ENCODE measurements at regions not wholly inside any gene's neighbourhood (a gene's known extent, or its start where the extent isn't known, plus 50 kb on each side); places are given as distances from the start of the nearest gene placed in this dataset.
"Not testable (repeated sequence)": the region's sequence is repeated elsewhere in the genome, so short reads cannot be mapped to it uniquely, and the experiment has no call there.

DNA sequence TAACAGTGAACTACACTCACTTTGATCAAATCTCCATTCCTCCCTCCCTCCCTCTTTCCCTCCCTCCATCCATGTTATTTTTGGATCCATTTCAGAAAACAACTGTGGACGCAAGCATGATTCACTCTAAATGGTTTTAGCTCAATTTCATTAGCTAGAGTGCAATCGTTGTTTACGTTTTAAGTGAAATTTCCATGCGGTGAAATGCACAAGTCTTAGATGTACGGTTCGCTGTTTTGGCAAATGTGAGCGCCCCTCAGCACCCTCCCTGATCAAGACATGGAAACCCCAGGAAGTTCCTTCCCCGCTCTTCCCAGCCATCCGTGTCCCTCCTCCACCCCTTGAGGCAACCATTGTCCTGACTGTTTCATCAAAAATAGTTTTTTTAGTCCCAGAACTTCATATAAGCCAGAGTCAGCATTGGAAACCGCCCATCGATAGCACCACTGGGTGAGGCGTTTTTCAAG, 206.3 kb downstream of the NPIPB11 start:
- DNase-seq; H3K36me3 ChIP-seq (ENCODE audit: control insufficient read depth in 2 of 2, extremely low read depth in 1 of 2, insufficient read depth in 1 of 2, low read length in 1 of 2); POLR2A ChIA-PET; H3K9me3 Mint-ChIP-seq; H3K4me3 ChIP-seq (ENCODE audit: control insufficient read depth in 1 of 2, extremely low read depth in 1 of 2, low read length in 1 of 2); ATAC-seq (replicated peaks in 1 of 4); H3K27me3 Mint-ChIP-seq; H3K9me3 ChIP-seq; CTCF ChIA-PET; H3K27me3 ChIP-seq (replicated peaks in 1 of 2; ENCODE audit: control insufficient read depth in 2 of 2, extremely low read depth in 1 of 2, insufficient read depth in 2 of 2, low read length in 1 of 2); H3K4me3 Mint-ChIP-seq; H3K4me1 ChIP-seq (ENCODE audit: control insufficient read depth in 1 of 2, extremely low read depth in 1 of 2, insufficient read depth in 2 of 2, low read length in 2 of 2); H3K27ac ChIP-seq (ENCODE audit: low read length); H3K27ac Mint-ChIP-seq; H3K4me1 Mint-ChIP-seq: not testable (repeated sequence)
- 90% methylated on average over 2 of the region's 12 CpGs for WGBS (ENCODE audit: insufficient coverage)
- peaks cover 18% of the 10 kb centered on the region for H3K36me3 Mint-ChIP-seq

- DNase-seq; H3K27ac Mint-ChIP-seq; H3K4me3 Mint-ChIP-seq; H3K27me3 Mint-ChIP-seq; H3K4me1 Mint-ChIP-seq; ATAC-seq (replicated peaks in 1 of 4); H3K4me3 ChIP-seq (ENCODE audit: control insufficient read depth in 1 of 2, extremely low read depth in 1 of 2, low read length in 1 of 2); H3K9me3 ChIP-seq; POLR2A ChIA-PET; H3K9me3 Mint-ChIP-seq; H3K36me3 ChIP-seq (ENCODE audit: control insufficient read depth in 2 of 2, extremely low read depth in 1 of 2, insufficient read depth in 1 of 2, low read length in 1 of 2); CTCF ChIA-PET; H3K27me3 ChIP-seq (replicated peaks in 1 of 2; ENCODE audit: control insufficient read depth in 2 of 2, extremely low read depth in 1 of 2, insufficient read depth in 2 of 2, low read length in 1 of 2); H3K4me1 ChIP-seq (ENCODE audit: control insufficient read depth in 1 of 2, extremely low read depth in 1 of 2, insufficient read depth in 2 of 2, low read length in 2 of 2); H3K27ac ChIP-seq (ENCODE audit: low read length): not testable (repeated sequence)
- H3K36me3 Mint-ChIP-seq: peaks cover 18% of the 10 kb centered on the region
- WGBS (ENCODE audit: insufficient coverage): no CpG with 5 or more reads among the region's 15 CpGs
These were observed 206.9 kb downstream of the NPIPB11 start for GRCh38 chr16:29199626-29200025.

GRCh38 chr16:29198731-29199521, 207.6 kb downstream of the NPIPB11 start:
- no peak overlapping the region for H3K4me3 Mint-ChIP-seq
- peak in 1 of 4 experiments; percentile 13 for ATAC-seq (replicated peaks in 1 of 4)
- H3K4me3 ChIP-seq (ENCODE audit: control insufficient read depth in 1 of 2, extremely low read depth in 1 of 2, low read length in 1 of 2): no peak overlapping the region
- POLR2A ChIA-PET: no interaction called here
- peaks cover 0 to 8% (median 0%) of the 10 kb centered on the region in 3 donors for H3K4me1 Mint-ChIP-seq
- no peaks in the 10 kb centered on the region for H3K36me3 ChIP-seq (ENCODE audit: control insufficient read depth in 2 of 2, extremely low read depth in 1 of 2, insufficient read depth in 1 of 2, low read length in 1 of 2)
- peaks cover 13% of the 10 kb centered on the region for H3K36me3 Mint-ChIP-seq
- H3K9me3 ChIP-seq: no peaks in the 10 kb centered on the region
- DNase-seq: no peak
- no peak overlapping the region for H3K27ac ChIP-seq (ENCODE audit: low read length)
- H3K27me3 Mint-ChIP-seq: no peaks in the 10 kb centered on the region
- no peak overlapping the region for H3K27ac Mint-ChIP-seq
- 76% methylated on average over 19 of the region's 23 CpGs for WGBS (ENCODE audit: insufficient coverage)
- H3K9me3 Mint-ChIP-seq: no peaks in the 10 kb centered on the region
- H3K4me1 ChIP-seq (ENCODE audit: control insufficient read depth in 1 of 2, extremely low read depth in 1 of 2, insufficient read depth in 2 of 2, low read length in 2 of 2): no peaks in the 10 kb centered on the region
- no peaks in the 10 kb centered on the region for H3K27me3 ChIP-seq (replicated peaks in 1 of 2; ENCODE audit: control insufficient read depth in 2 of 2, extremely low read depth in 1 of 2, insufficient read depth in 2 of 2, low read length in 1 of 2)
- CTCF ChIA-PET: no interaction called here

- Histone ChIP-seq H3K9me3 (no peaks in the 10 kb centered on the region), H3K36me3 (ENCODE audit: control insufficient read depth in 2 of 2, extremely low read depth in 1 of 2, insufficient read depth in 1 of 2, low read length in 1 of 2) (no peaks in the 10 kb centered on the region), H3K27me3 (replicated peaks in 1 of 2; ENCODE audit: control insufficient read depth in 2 of 2, extremely low read depth in 1 of 2, insufficient read depth in 2 of 2, low read length in 1 of 2) (no peaks in the 10 kb centered on the region), H3K27ac (ENCODE audit: low read length) (no peak overlapping the region), H3K4me1 (ENCODE audit: control insufficient read depth in 1 of 2, extremely low read depth in 1 of 2, insufficient read depth in 2 of 2, low read length in 2 of 2) (no peaks in the 10 kb centered on the region), H3K4me3 (ENCODE audit: control insufficient read depth in 1 of 2, extremely low read depth in 1 of 2, low read length in 1 of 2) (no peak overlapping the region)
- H3K27ac Mint-ChIP-seq: peak overlapping the region in 1 of 2 donors; percentile 29
- DNase-seq: no peak
- no peaks in the 10 kb centered on the region for H3K27me3 Mint-ChIP-seq
- ChIA-PET CTCF (no interaction called here), POLR2A (no interaction called here)
- ATAC-seq (replicated peaks in 1 of 4): no peak
- H3K4me3 Mint-ChIP-seq: no peak overlapping the region
- H3K9me3 Mint-ChIP-seq: no peaks in the 10 kb centered on the region
- H3K4me1 Mint-ChIP-seq: peaks cover 0 to 8% (median 0%) of the 10 kb centered on the region in 3 donors
- H3K36me3 Mint-ChIP-seq: peaks cover 13% of the 10 kb centered on the region
- 98% methylated on average over 4 of the region's 4 CpGs for WGBS (ENCODE audit: insufficient coverage)
These were observed 208.3 kb downstream of the NPIPB11 start for GRCh38 chr16:29198231-29198630.

- WGBS (ENCODE audit: insufficient coverage): 100% methylated on average over 5 of the region's 5 CpGs
- CTCF ChIA-PET; DNase-seq; H3K9me3 Mint-ChIP-seq; H3K27me3 Mint-ChIP-seq; H3K27ac ChIP-seq (ENCODE audit: low read length); H3K36me3 Mint-ChIP-seq; H3K4me1 ChIP-seq (ENCODE audit: control insufficient read depth in 1 of 2, extremely low read depth in 1 of 2, insufficient read depth in 2 of 2, low read length in 2 of 2); H3K9me3 ChIP-seq; POLR2A ChIA-PET; ATAC-seq (replicated peaks in 1 of 4); H3K4me3 Mint-ChIP-seq; H3K4me1 Mint-ChIP-seq; H3K27ac Mint-ChIP-seq; H3K4me3 ChIP-seq (ENCODE audit: control insufficient read depth in 1 of 2, extremely low read depth in 1 of 2, low read length in 1 of 2); H3K36me3 ChIP-seq (ENCODE audit: control insufficient read depth in 2 of 2, extremely low read depth in 1 of 2, insufficient read depth in 1 of 2, low read length in 1 of 2); H3K27me3 ChIP-seq (replicated peaks in 1 of 2; ENCODE audit: control insufficient read depth in 2 of 2, extremely low read depth in 1 of 2, insufficient read depth in 2 of 2, low read length in 1 of 2): not testable (repeated sequence)
These were observed 208.9 kb downstream of the NPIPB11 start for GRCh38 chr16:29197494-29198100.

DNA sequence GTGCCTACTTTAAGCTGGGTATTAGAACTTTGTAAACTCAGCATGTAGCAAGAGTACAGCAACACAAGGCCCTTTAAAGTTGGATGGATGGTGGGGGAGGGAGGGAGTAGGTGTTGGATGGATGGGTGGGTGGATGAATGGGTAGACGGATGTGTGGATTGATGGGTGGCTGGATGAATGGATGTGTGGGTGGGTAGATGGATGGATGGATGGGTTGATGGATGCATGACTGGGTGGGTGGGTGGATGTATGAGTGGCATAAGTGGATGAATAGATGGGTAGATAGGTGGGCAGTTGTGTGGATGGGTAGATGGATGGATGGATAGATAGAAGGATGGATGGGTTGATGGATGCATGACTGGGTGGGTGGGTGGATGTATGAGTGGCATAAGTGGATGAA, 209.8 kb downstream of the NPIPB11 start:
- H3K9me3 ChIP-seq; H3K27me3 ChIP-seq (replicated peaks in 1 of 2; ENCODE audit: control insufficient read depth in 2 of 2, extremely low read depth in 1 of 2, insufficient read depth in 2 of 2, low read length in 1 of 2); H3K4me3 Mint-ChIP-seq; H3K4me1 ChIP-seq (ENCODE audit: control insufficient read depth in 1 of 2, extremely low read depth in 1 of 2, insufficient read depth in 2 of 2, low read length in 2 of 2); H3K27ac Mint-ChIP-seq; H3K27me3 Mint-ChIP-seq; H3K36me3 ChIP-seq (ENCODE audit: control insufficient read depth in 2 of 2, extremely low read depth in 1 of 2, insufficient read depth in 1 of 2, low read length in 1 of 2); H3K9me3 Mint-ChIP-seq; ATAC-seq (replicated peaks in 1 of 4); H3K27ac ChIP-seq (ENCODE audit: low read length); CTCF ChIA-PET; H3K4me1 Mint-ChIP-seq; H3K36me3 Mint-ChIP-seq; H3K4me3 ChIP-seq (ENCODE audit: control insufficient read depth in 1 of 2, extremely low read depth in 1 of 2, low read length in 1 of 2); DNase-seq; POLR2A ChIA-PET: not testable (repeated sequence)
- no CpG with 5 or more reads among the region's 1 CpG for WGBS (ENCODE audit: insufficient coverage)

Measured in T-cell (primary cell).